H9 (cell line): ENCODE measurements at regions not wholly inside any gene's neighbourhood (a gene's known extent, or its start where the extent isn't known, plus 50 kb on each side); places are given as distances from the start of the nearest gene placed in this dataset.

Experiments
- DNase-seq: peaks from one replicate; pipeline ENCODE4 v3.0.0-alpha.2; 2017
- H2AFZ ChIP-seq: one replicate; pipeline ENCODE4 v1.6.1; 2013; ENCODE audit warnings: mild to moderate bottlenecking, low read length, control low read depth, moderate library complexity
- H2AK5ac ChIP-seq: 2 replicates; pipeline ENCODE4 v1.6.1; 2013; ENCODE audit warnings: low read length, control low read depth, mixed read lengths; ENCODE audit not compliant: insufficient read length
- H2BK120ac ChIP-seq: one replicate; pipeline ENCODE4 v1.6.1; 2013; ENCODE audit warnings: low read depth, mild to moderate bottlenecking, low read length, control low read depth, inconsistent platforms; ENCODE audit not compliant: poor library complexity, severe bottlenecking
- H2BK12ac ChIP-seq: 2 replicates; pipeline ENCODE4 v1.6.1; 2013; ENCODE audit warnings: low read length, control low read depth, mixed read lengths, low read depth; ENCODE audit not compliant: insufficient read length
- H2BK15ac ChIP-seq: 2 replicates; pipeline ENCODE4 v1.6.1; 2013; ENCODE audit warnings: low read depth, low read length, control low read depth
- H2BK20ac ChIP-seq: one replicate; pipeline ENCODE4 v1.6.1; 2013; ENCODE audit warnings: low read depth, mild to moderate bottlenecking, low read length, control low read depth, inconsistent platforms; ENCODE audit not compliant: poor library complexity, severe bottlenecking
- H2BK5ac ChIP-seq: 2 replicates; pipeline ENCODE4 v1.6.1; 2013; ENCODE audit warnings: low read length, control low read depth, mixed read lengths; ENCODE audit not compliant: insufficient read length
- H3K14ac ChIP-seq: 2 replicates; pipeline ENCODE4 v1.6.1; 2013; ENCODE audit warnings: low read length, control low read depth; ENCODE audit not compliant: insufficient read depth
- H3K18ac ChIP-seq: 2 replicates; pipeline ENCODE4 v1.6.1; 2013; ENCODE audit warnings: low read depth, mild to moderate bottlenecking, mixed read lengths, low read length, control low read depth; ENCODE audit not compliant: insufficient read length
- H3K23ac ChIP-seq: 2 replicates; pipeline ENCODE4 v1.6.1; 2013; ENCODE audit warnings: low read length, control low read depth, mixed read lengths, low read depth; ENCODE audit not compliant: insufficient read length
- H3K23me2 ChIP-seq: 2 replicates; pipeline ENCODE4 v1.6.1; 2013; ENCODE audit warnings: low read depth, mild to moderate bottlenecking, mixed read lengths, low read length, control low read depth; ENCODE audit not compliant: insufficient read length, poor library complexity, severe bottlenecking
- H3K27ac ChIP-seq: 2 replicates; pipeline ENCODE4 v1.5.1; 2013; ENCODE audit warnings: low read length, control low read depth, mixed read lengths, low read depth; ENCODE audit not compliant: insufficient read length
- H3K27me3 ChIP-seq: 2 replicates; pipeline ENCODE4 v1.6.1; 2013; ENCODE audit warnings: low read length, control low read depth, inconsistent platforms; ENCODE audit not compliant: insufficient read depth
- H3K4ac ChIP-seq: 2 replicates; pipeline ENCODE4 v1.6.1; 2013; ENCODE audit warnings: low read depth, mild to moderate bottlenecking, control low read depth, inconsistent platforms, low read length, moderate library complexity
- H3K4me1 ChIP-seq: 2 replicates; pipeline ENCODE4 v1.6.1; 2013; ENCODE audit warnings: low read length, control low read depth, inconsistent platforms; ENCODE audit not compliant: insufficient read depth
- H3K4me2 ChIP-seq: 2 replicates; pipeline ENCODE4 v1.6.1; 2013; ENCODE audit warnings: low read length, control low read depth, mixed read lengths; ENCODE audit not compliant: insufficient read length, insufficient read depth
- H3K56ac ChIP-seq: 2 replicates; pipeline ENCODE4 v1.6.1; 2013; ENCODE audit warnings: low read depth, mild to moderate bottlenecking, mixed read lengths, low read length, control low read depth; ENCODE audit not compliant: insufficient read length
- H3K79me1 ChIP-seq: 2 replicates; pipeline ENCODE4 v1.6.1; 2013; ENCODE audit warnings: low read depth, mild to moderate bottlenecking, moderate library complexity, low read length, control low read depth, inconsistent platforms; ENCODE audit not compliant: insufficient read depth, poor library complexity, severe bottlenecking
- H3K79me2 ChIP-seq: 2 replicates; pipeline ENCODE4 v1.6.1; 2013; ENCODE audit warnings: low read length, control low read depth, inconsistent platforms; ENCODE audit not compliant: insufficient read depth
- H3K9ac ChIP-seq: 2 replicates; pipeline ENCODE4 v1.6.1; 2013; ENCODE audit warnings: low read length, control low read depth, mixed read lengths; ENCODE audit not compliant: insufficient read length; ENCODE audit errors: extremely low read depth
- H3K9me3 ChIP-seq: one replicate; pipeline ENCODE4 v1.6.1; 2013; ENCODE audit warnings: low read depth, low read length, inconsistent platforms; ENCODE audit not compliant: control insufficient read depth
- H3T11ph ChIP-seq: one replicate; pipeline ENCODE4 v1.6.1; 2013; ENCODE audit warnings: mild to moderate bottlenecking, low read length, control low read depth, inconsistent platforms
- H4K20me1 ChIP-seq: one replicate; pipeline ENCODE4 v1.6.1; 2013; ENCODE audit not compliant: control insufficient read depth, insufficient read length, insufficient read depth
- H4K5ac ChIP-seq: 2 replicates; pipeline ENCODE4 v1.6.1; 2013; ENCODE audit warnings: low read depth, mild to moderate bottlenecking, mixed read lengths, low read length, control low read depth; ENCODE audit not compliant: insufficient read length
- H4K8ac ChIP-seq: replicated peaks from 2 replicates; pipeline ENCODE4 v1.6.1; 2013; ENCODE audit warnings: low read length, control low read depth, mixed read lengths, low read depth; ENCODE audit not compliant: insufficient read length
- H4K91ac ChIP-seq: 2 replicates; pipeline ENCODE4 v1.6.1; 2013; ENCODE audit warnings: low read depth, mild to moderate bottlenecking, moderate library complexity, mixed read lengths, low read length, control low read depth; ENCODE audit not compliant: insufficient read length
- H3K27ac Mint-ChIP-seq, 3 experiments: 2 replicates in 2 of 3; 3 replicates in 1 of 3; pipeline ENCODE4 v1.8.0; 2020 to 2021; ENCODE audit warnings: mixed read lengths in 3 of 3, mild to moderate bottlenecking in 1 of 3, moderate library complexity in 1 of 3
- H3K27me3 Mint-ChIP-seq: 2 replicates; pipeline ENCODE4 v1.8.0; 2021; ENCODE audit warnings: low read depth, mild to moderate bottlenecking, moderate library complexity, mixed read lengths
- H3K36me3 Mint-ChIP-seq, 3 experiments: 2 replicates in 2 of 3; 3 replicates in 1 of 3; pipeline ENCODE4 v1.8.0; 2020 to 2021; ENCODE audit warnings: low read depth in 3 of 3, mixed read lengths in 3 of 3; ENCODE audit not compliant: insufficient read depth in 1 of 3
- H3K4me1 Mint-ChIP-seq, 2 experiments: 2 replicates each; pipeline ENCODE4 v1.8.0; 2020; ENCODE audit warnings: mixed read lengths in 2 of 2
- H3K4me3 Mint-ChIP-seq, 2 experiments: 2 replicates in 1 of 2; 3 replicates in 1 of 2; pipeline ENCODE4 v1.8.0; 2020 to 2021; ENCODE audit warnings: mild to moderate bottlenecking in 2 of 2, mixed read lengths in 2 of 2, moderate library complexity in 1 of 2
- H3K9me3 Mint-ChIP-seq, 2 experiments: 2 replicates in 1 of 2; 3 replicates in 1 of 2; pipeline ENCODE4 v1.8.0; 2020; ENCODE audit warnings: mild to moderate bottlenecking in 2 of 2, mixed read lengths in 2 of 2, moderate library complexity in 1 of 2
- CTCF ChIP-seq: fragments of 200-600 bp; sonication (generic); conservative IDR thresholded peaks from 3 replicates; pipeline ENCODE4 v1.8.0; 2021; ENCODE audit warnings: antibody characterized with exemption, mild to moderate bottlenecking
- WGBS: extraction: QIAGEN DNeasy Blood & Tissue Kit; methylation state at CpG from one replicate; pipeline ENCODE4 v1.1.7; 2013; ENCODE audit warnings: missing lambda C conversion rate, low lambda C conversion rate, mixed read lengths; ENCODE audit not compliant: insufficient read length; ENCODE audit errors: extremely low coverage; 5-methylcytosine and 5-hydroxymethylcytosine counted together

GRCh38 chr11:115627071-115627470 lies 122.9 kb upstream of the CADM1 start:
- peaks cover 10 to 26% of the 10 kb centered on the region in 2 experiments for H3K4me1 Mint-ChIP-seq
- peaks cover 0 to under 1% (median 0%) of the 10 kb centered on the region in 3 experiments; a peak in 1 of 7 replicates for H3K36me3 Mint-ChIP-seq
- H2AFZ ChIP-seq = no peak overlapping the region
- H3K23me2 ChIP-seq = no peaks in the 10 kb centered on the region
- no peak overlapping the region for H3K9ac ChIP-seq
- H2BK120ac ChIP-seq = no peak overlapping the region
- no peaks in the 10 kb centered on the region for H3K79me2 ChIP-seq
- no peak overlapping the region for H4K5ac ChIP-seq
- no peaks in the 10 kb centered on the region for H3K9me3 ChIP-seq
- H4K91ac ChIP-seq = no peak overlapping the region
- no peak overlapping the region for H3K18ac ChIP-seq
- no peak overlapping the region for H2BK20ac ChIP-seq
- H3K4me1 ChIP-seq = no peaks in the 10 kb centered on the region; the same call in 1 of the 2 replicates
- no peak overlapping the region for H4K8ac ChIP-seq
- H3K27me3 ChIP-seq = no peaks in the 10 kb centered on the region
- H2BK15ac ChIP-seq = no peak overlapping the region
- H2AK5ac ChIP-seq = no peak overlapping the region
- H3K56ac ChIP-seq = no peak overlapping the region
- no CpG with 5 or more reads among the region's 3 CpGs for WGBS
- H3K23ac ChIP-seq = no peak overlapping the region
- no peak overlapping the region for H3K14ac ChIP-seq
- TF ChIP-seq CTCF = no peak
- no peak overlapping the region for H3K4me3 Mint-ChIP-seq
- no peak overlapping the region for H3K27ac Mint-ChIP-seq
- no peak overlapping the region for H2BK12ac ChIP-seq
- H3K4ac ChIP-seq = no peak overlapping the region
- H2BK5ac ChIP-seq = no peak overlapping the region
- no peak overlapping the region for H3T11ph ChIP-seq
- H3K27ac ChIP-seq = no peak overlapping the region
- H3K79me1 ChIP-seq = no peaks in the 10 kb centered on the region
- DNase-seq = no peak
- no peaks in the 10 kb centered on the region for H4K20me1 ChIP-seq
- no peaks in the 10 kb centered on the region for H3K9me3 Mint-ChIP-seq
- peaks cover 19% of the 10 kb centered on the region for H3K27me3 Mint-ChIP-seq
- no peak overlapping the region for H3K4me2 ChIP-seq
